PC-3 (cell line): ENCODE measurements at regions not wholly inside any gene's neighbourhood (a gene's known extent, or its start where the extent isn't known, plus 50 kb on each side); places are given as distances from the start of the nearest gene placed in this dataset.
A peak's percentile ranks its signal among the peaks of the same experiment; 100 is the strongest.

Experiments used
- ATAC-seq: fragments of 200-7000 bp; cut with Tn5 transposase; 2 replicates; pipeline ENCODE4 v1.9.1; 2020; ENCODE audit warnings: mild to moderate bottlenecking, moderate library complexity
- BruUV-seq: library from RNA; stranded (reverse); fragments of 400-500 nt; replicated peaks from 2 replicates; lab custom pipeline; 2021; lab: Mats Ljungman, UMichigan
- CTCF ChIA-PET: fragments of 300-600 bp; sonication (Branson Sonifier 250); formaldehyde crosslinking; loops from one replicate; lab custom pipeline; 2022; ENCODE audit warnings: antibody characterized with exemption; lab: Charles Lee
- POLR2A ChIA-PET: fragments of 300-600 bp; sonication (Branson Sonifier 250); formaldehyde crosslinking; loops from one replicate; lab custom pipeline; 2022; ENCODE audit warnings: antibody characterized with exemption; ENCODE audit not compliant: unreplicated experiment; lab: Charles Lee
- DNase-seq: peaks from one replicate; pipeline ENCODE4 v3.0.0-alpha.2; 2015
- H2AFZ ChIP-seq: fragments of 300-600 bp; sonication (generic); 2 replicates; pipeline ENCODE4 v1.6.0; 2016; ENCODE audit warnings: antibody characterized with exemption, low read length
- H3F3A ChIP-seq: fragments of 300-600 bp; sonication (generic); one replicate; pipeline ENCODE4 v1.6.0; 2017; ENCODE audit warnings: antibody characterized with exemption, low read length, control low read depth, mild to moderate bottlenecking; ENCODE audit not compliant: unreplicated experiment
- H3K27ac ChIP-seq: fragments of 300-600 bp; sonication (generic); 2 replicates; pipeline ENCODE4 v1.5.1; 2016; ENCODE audit warnings: mild to moderate bottlenecking, low read length
- H3K27me3 ChIP-seq: fragments of 300-600 bp; sonication (generic); 2 replicates; pipeline ENCODE4 v1.6.1; 2016; ENCODE audit warnings: low read length, mixed read lengths
- H3K36me3 ChIP-seq: fragments of 300-600 bp; sonication (generic); 2 replicates; pipeline ENCODE4 v1.6.1; 2016; ENCODE audit warnings: low read depth, mixed run types, low read length, mixed read lengths
- H3K4me1 ChIP-seq: fragments of 300-600 bp; sonication (generic); 2 replicates; pipeline ENCODE4 v1.5.1; 2016; ENCODE audit warnings: low read length; ENCODE audit not compliant: insufficient read depth
- H3K4me2 ChIP-seq: fragments of 300-600 bp; sonication (generic); 2 replicates; pipeline ENCODE4 v1.6.0; 2016; ENCODE audit warnings: low read length
- H3K4me3 ChIP-seq: fragments of 300-600 bp; sonication (generic); 2 replicates; pipeline ENCODE4 v1.5.1; 2016; ENCODE audit warnings: mild to moderate bottlenecking, low read length, mixed read lengths
- H3K79me2 ChIP-seq: fragments of 300-600 bp; sonication (generic); 2 replicates; pipeline ENCODE4 v1.6.1; 2017; ENCODE audit warnings: low read length, mixed read lengths
- H3K9ac ChIP-seq: fragments of 300-600 bp; sonication (generic); 2 replicates; pipeline ENCODE4 v1.6.0; 2016; ENCODE audit warnings: mild to moderate bottlenecking, low read length
- H3K9me2 ChIP-seq: fragments of 300-600 bp; sonication (generic); replicated peaks from 2 replicates; pipeline ENCODE4 v1.6.1; 2016; ENCODE audit warnings: mixed run types, low read length, mixed read lengths
- H3K9me3 ChIP-seq: fragments of 300-600 bp; sonication (generic); 2 replicates; pipeline ENCODE4 v1.6.1; 2016; ENCODE audit warnings: low read length, mixed read lengths
- H4K20me1 ChIP-seq: fragments of 300-600 bp; sonication (generic); 2 replicates; pipeline ENCODE4 v1.6.1; 2016; ENCODE audit warnings: low read length, mixed read lengths
- EZH2 ChIP-seq: fragments of 300-600 bp; sonication (generic); IDR thresholded peaks from one replicate; pipeline ENCODE4 v1.6.1; 2017; ENCODE audit warnings: antibody characterized with exemption, mild to moderate bottlenecking, low read length; ENCODE audit not compliant: unreplicated experiment
- EZH2phosphoT487 ChIP-seq: fragments of 300-600 bp; sonication (generic); IDR thresholded peaks from 2 replicates; pipeline ENCODE4 v1.6.1; 2018; ENCODE audit warnings: mild to moderate bottlenecking, antibody characterized with exemption, low read length, borderline replicate concordance
- intact Hi-C: fragments of 100-400 bp; cut with micrococcal nuclease; formaldehyde crosslinking; loops from 2 replicates; pipeline ENCODE4 v1.9.0; 2023
- TF ChIP-seq, protein P1 (sequence below): fragments of 300-600 bp; sonication (generic); conservative IDR thresholded peaks from 2 replicates; pipeline ENCODE4 v1.5.1; 2017; ENCODE audit warnings: antibody characterized with exemption, low read depth, mild to moderate bottlenecking, low read length

GRCh38 chr4:165699055-165699454 is 174.0 kb upstream of the TLL1 start:
- H3K9ac ChIP-seq, result no peak overlapping the region
- no peaks in the 10 kb centered on the region for H3K9me2 ChIP-seq
- POLR2A ChIA-PET, result no interaction called here
- BruUV-seq, result no TSS peak
- TF ChIP-seq EZH2phosphoT487 (no peak), EZH2 (no peak)
- TF ChIP-seq, protein P1, sequence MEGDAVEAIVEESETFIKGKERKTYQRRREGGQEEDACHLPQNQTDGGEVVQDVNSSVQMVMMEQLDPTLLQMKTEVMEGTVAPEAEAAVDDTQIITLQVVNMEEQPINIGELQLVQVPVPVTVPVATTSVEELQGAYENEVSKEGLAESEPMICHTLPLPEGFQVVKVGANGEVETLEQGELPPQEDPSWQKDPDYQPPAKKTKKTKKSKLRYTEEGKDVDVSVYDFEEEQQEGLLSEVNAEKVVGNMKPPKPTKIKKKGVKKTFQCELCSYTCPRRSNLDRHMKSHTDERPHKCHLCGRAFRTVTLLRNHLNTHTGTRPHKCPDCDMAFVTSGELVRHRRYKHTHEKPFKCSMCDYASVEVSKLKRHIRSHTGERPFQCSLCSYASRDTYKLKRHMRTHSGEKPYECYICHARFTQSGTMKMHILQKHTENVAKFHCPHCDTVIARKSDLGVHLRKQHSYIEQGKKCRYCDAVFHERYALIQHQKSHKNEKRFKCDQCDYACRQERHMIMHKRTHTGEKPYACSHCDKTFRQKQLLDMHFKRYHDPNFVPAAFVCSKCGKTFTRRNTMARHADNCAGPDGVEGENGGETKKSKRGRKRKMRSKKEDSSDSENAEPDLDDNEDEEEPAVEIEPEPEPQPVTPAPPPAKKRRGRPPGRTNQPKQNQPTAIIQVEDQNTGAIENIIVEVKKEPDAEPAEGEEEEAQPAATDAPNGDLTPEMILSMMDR, result no peak
- no peak overlapping the region for H3K4me3 ChIP-seq
- CTCF ChIA-PET, result no interaction called here
- no peaks in the 10 kb centered on the region for H3K4me1 ChIP-seq
- intact Hi-C loops, result no loop called here
- no peaks in the 10 kb centered on the region for H3K36me3 ChIP-seq
- no peak for ATAC-seq
- no peaks in the 10 kb centered on the region for H3K27me3 ChIP-seq
- H3K4me2 ChIP-seq, result no peak overlapping the region
- no peaks in the 10 kb centered on the region for H3F3A ChIP-seq
- DNase-seq, result no peak
- no peaks in the 10 kb centered on the region for H4K20me1 ChIP-seq
- H3K79me2 ChIP-seq, result no peaks in the 10 kb centered on the region
- no peaks in the 10 kb centered on the region for H3K9me3 ChIP-seq
- no peak overlapping the region for H3K27ac ChIP-seq
- no peak overlapping the region for H2AFZ ChIP-seq

DNA sequence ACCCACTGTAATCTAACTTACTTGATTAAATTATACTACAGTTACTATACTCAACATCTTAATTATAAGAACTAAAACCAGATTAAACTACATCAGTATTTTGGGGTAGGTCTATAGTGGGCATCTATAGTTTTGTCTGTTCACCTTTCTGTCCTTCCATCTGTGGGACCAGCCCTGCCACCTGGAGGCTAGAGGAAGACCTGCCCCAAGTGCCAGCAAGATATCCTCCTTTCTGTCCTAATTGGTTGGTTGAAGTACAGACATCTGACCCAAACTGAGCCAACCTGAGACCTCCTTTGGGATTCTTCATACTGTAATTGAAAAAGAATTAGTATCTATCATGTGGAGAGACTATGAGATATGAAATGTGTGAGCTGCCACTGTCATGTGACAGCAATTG is 172.2 kb upstream of the TLL1 start:
- Histone ChIP-seq H3K4me2 (no peak overlapping the region), H3K4me3 (no peak overlapping the region), H3K36me3 (no peaks in the 10 kb centered on the region), H3K9ac (no peak overlapping the region), H3F3A (no peaks in the 10 kb centered on the region), H3K79me2 (no peaks in the 10 kb centered on the region), H3K9me2 (no peaks in the 10 kb centered on the region), H3K27me3 (no peaks in the 10 kb centered on the region), H3K9me3 (no peaks in the 10 kb centered on the region), H3K27ac (no peak overlapping the region), H4K20me1 (no peaks in the 10 kb centered on the region), H2AFZ (no peak overlapping the region), H3K4me1 (no peaks in the 10 kb centered on the region)
- TF ChIP-seq EZH2phosphoT487, result no peak
- TF ChIP-seq EZH2, result no peak
- TF ChIP-seq, protein P1, result peak; percentile 64
- intact Hi-C loops, result no loop called here
- no TSS peak for BruUV-seq
- peak; percentile 48; the same call in 1 of the 2 replicates for ATAC-seq
- ChIA-PET POLR2A (no interaction called here), CTCF (no interaction called here)
- peak; percentile 42 for DNase-seq

- no peaks in the 10 kb centered on the region for H3K79me2 ChIP-seq
- intact Hi-C loops, result no loop called here
- no peaks in the 10 kb centered on the region for H3K9me3 ChIP-seq
- CTCF ChIA-PET, result no interaction called here
- H3K9ac ChIP-seq, result no peak overlapping the region
- no peaks in the 10 kb centered on the region for H4K20me1 ChIP-seq
- H3F3A ChIP-seq, result no peaks in the 10 kb centered on the region
- no peak overlapping the region for H3K27ac ChIP-seq
- ATAC-seq (no peak), DNase-seq (no peak)
- H3K4me2 ChIP-seq, result no peak overlapping the region
- no peaks in the 10 kb centered on the region for H3K9me2 ChIP-seq
- peaks cover 11% of the 10 kb centered on the region for H3K4me1 ChIP-seq
- TF ChIP-seq EZH2phosphoT487 (no peak), EZH2 (no peak)
- TF ChIP-seq, protein P1, result no peak
- no TSS peak for BruUV-seq
- H3K36me3 ChIP-seq, result no peaks in the 10 kb centered on the region
- H3K27me3 ChIP-seq, result no peaks in the 10 kb centered on the region
- no peak overlapping the region for H2AFZ ChIP-seq
- POLR2A ChIA-PET, result no interaction called here
- H3K4me3 ChIP-seq, result no peak overlapping the region
Observed at GRCh38 chr4:165707128-165707527, 165.9 kb upstream of the TLL1 start.
